MCF 10A (cell line): ENCODE measurements at regions not wholly inside any gene's neighbourhood (a gene's known extent, or its start where the extent isn't known, plus 50 kb on each side); places are given as distances from the start of the nearest gene placed in this dataset.

Experiments
- BruUV-seq: library from RNA; stranded (reverse); fragments of 400-500 nt; replicated peaks from 2 replicates; lab custom pipeline; 2021; lab: Mats Ljungman, UMichigan
- CTCF ChIA-PET: fragments of 300-600 bp; sonication (Branson Sonifier 250); formaldehyde crosslinking; extraction: SDS; loops from one replicate; lab custom pipeline; 2021; ENCODE audit warnings: antibody characterized with exemption, inconsistent platforms; lab: Yijun Ruan, JAX
- POLR2A ChIA-PET: fragments of 300-600, 350-650 bp; sonication (Branson Sonifier 250); formaldehyde crosslinking; extraction: SDS; loops from one replicate; lab custom pipeline; 2020; ENCODE audit warnings: antibody characterized with exemption, inconsistent platforms; lab: Yijun Ruan, JAX
- DNase-seq: peaks from one replicate; pipeline ENCODE4 v3.0.0-alpha.2; 2018; ENCODE audit not compliant: unreplicated experiment
- H3K27ac Mint-ChIP-seq: one replicate; pipeline ENCODE4 v1.8.0; 2022; ENCODE audit warnings: mild to moderate bottlenecking, low read depth, mixed read lengths; ENCODE audit not compliant: unreplicated experiment
- H3K27me3 Mint-ChIP-seq: one replicate; pipeline ENCODE4 v1.8.0; 2022; ENCODE audit warnings: mixed read lengths; ENCODE audit not compliant: insufficient read depth, unreplicated experiment
- H3K36me3 Mint-ChIP-seq: one replicate; pipeline ENCODE4 v1.8.0; 2022; ENCODE audit warnings: mild to moderate bottlenecking, moderate library complexity, mixed read lengths; ENCODE audit not compliant: insufficient read depth, unreplicated experiment
- H3K4me1 Mint-ChIP-seq: one replicate; pipeline ENCODE4 v1.8.0; 2022; ENCODE audit warnings: mixed read lengths; ENCODE audit not compliant: insufficient read depth, unreplicated experiment
- H3K4me3 Mint-ChIP-seq: one replicate; pipeline ENCODE4 v1.8.0; 2022; ENCODE audit warnings: mild to moderate bottlenecking, moderate library complexity, mixed read lengths; ENCODE audit not compliant: unreplicated experiment
- H3K9me3 Mint-ChIP-seq: one replicate; pipeline ENCODE4 v1.8.0; 2022; ENCODE audit warnings: mixed read lengths; ENCODE audit not compliant: unreplicated experiment
- intact Hi-C: fragments of 100-400 bp; cut with micrococcal nuclease; formaldehyde crosslinking; loops from 2 replicates; pipeline ENCODE4 v1.14.1; 2022
- TF ChIP-seq, protein P1 (sequence below): fragments of 200-600 bp; IDR thresholded peaks from one replicate; pipeline ENCODE4 v1.8.0; 2022; ENCODE audit warnings: antibody characterized with exemption, mild to moderate bottlenecking; ENCODE audit not compliant: unreplicated experiment

- Mint-ChIP-seq H3K27me3 (no peaks in the 10 kb centered on the region), H3K27ac (no peak overlapping the region), H3K36me3 (no peaks in the 10 kb centered on the region), H3K9me3 (peaks cover 7% of the 10 kb centered on the region), H3K4me3 (no peak overlapping the region), H3K4me1 (no peaks in the 10 kb centered on the region)
- CTCF ChIA-PET: no interaction called here
- POLR2A ChIA-PET: no interaction called here
- DNase-seq: peak; percentile 5
- intact Hi-C loops: no loop called here
- TF ChIP-seq, protein P1, sequence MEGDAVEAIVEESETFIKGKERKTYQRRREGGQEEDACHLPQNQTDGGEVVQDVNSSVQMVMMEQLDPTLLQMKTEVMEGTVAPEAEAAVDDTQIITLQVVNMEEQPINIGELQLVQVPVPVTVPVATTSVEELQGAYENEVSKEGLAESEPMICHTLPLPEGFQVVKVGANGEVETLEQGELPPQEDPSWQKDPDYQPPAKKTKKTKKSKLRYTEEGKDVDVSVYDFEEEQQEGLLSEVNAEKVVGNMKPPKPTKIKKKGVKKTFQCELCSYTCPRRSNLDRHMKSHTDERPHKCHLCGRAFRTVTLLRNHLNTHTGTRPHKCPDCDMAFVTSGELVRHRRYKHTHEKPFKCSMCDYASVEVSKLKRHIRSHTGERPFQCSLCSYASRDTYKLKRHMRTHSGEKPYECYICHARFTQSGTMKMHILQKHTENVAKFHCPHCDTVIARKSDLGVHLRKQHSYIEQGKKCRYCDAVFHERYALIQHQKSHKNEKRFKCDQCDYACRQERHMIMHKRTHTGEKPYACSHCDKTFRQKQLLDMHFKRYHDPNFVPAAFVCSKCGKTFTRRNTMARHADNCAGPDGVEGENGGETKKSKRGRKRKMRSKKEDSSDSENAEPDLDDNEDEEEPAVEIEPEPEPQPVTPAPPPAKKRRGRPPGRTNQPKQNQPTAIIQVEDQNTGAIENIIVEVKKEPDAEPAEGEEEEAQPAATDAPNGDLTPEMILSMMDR: no peak
- no TSS peak for BruUV-seq
Observed at GRCh38 chr5:4097199-4097598, 501.6 kb downstream of the IRX1 start.

DNA sequence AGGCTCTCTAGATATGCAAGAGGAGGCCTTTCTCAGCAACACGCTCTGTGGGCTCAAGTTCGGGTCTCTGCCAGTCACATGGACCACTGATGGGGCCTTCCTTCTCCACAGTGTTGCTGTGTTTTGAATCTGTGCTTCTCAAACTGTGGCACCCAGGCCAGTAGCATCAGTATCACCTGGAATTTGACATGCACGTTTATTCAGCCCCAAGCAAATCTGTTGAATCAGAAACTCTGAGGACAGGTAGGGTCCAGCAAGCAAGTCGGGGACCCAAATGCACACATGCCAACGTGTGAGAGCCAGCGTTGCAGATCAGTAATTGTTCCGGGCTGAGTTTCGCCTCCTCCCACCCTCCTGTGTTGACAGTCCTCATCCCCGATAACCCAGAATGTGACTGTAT is 502.6 kb downstream of the IRX1 start:
- Mint-ChIP-seq H3K36me3 (no peaks in the 10 kb centered on the region), H3K9me3 (peaks cover 7% of the 10 kb centered on the region), H3K4me3 (no peak overlapping the region), H3K27ac (no peak overlapping the region), H3K4me1 (no peaks in the 10 kb centered on the region), H3K27me3 (no peaks in the 10 kb centered on the region)
- no TSS peak for BruUV-seq
- DNase-seq: no peak
- TF ChIP-seq, protein P1: no peak
- intact Hi-C loops: no loop called here
- ChIA-PET POLR2A (no interaction called here), CTCF (no interaction called here)

DNA sequence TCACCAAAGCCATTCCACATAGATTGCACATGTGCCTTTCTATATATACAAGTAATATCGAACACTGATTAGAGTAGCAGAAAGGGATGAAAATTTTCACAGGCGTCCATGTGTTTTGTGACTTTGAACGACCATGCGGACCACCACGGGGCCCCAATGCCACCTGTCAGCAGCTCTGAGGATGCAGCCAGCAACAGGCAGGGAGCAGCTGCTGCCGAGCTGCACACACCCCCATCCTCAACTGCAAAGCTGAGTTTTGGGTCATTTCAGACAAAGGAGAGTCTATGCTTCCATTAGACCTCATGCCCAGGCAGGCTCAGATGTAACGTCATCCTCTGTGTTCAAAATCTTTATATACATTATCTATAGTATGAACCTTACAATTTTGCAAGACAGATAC is 503.8 kb downstream of the IRX1 start:
- Mint-ChIP-seq H3K4me3 (no peak overlapping the region), H3K27ac (no peak overlapping the region), H3K36me3 (no peaks in the 10 kb centered on the region), H3K9me3 (peaks cover 7% of the 10 kb centered on the region), H3K4me1 (no peaks in the 10 kb centered on the region), H3K27me3 (no peaks in the 10 kb centered on the region)
- POLR2A ChIA-PET: no interaction called here
- CTCF ChIA-PET: no interaction called here
- BruUV-seq: no TSS peak
- TF ChIP-seq, protein P1: no peak
- intact Hi-C loops: no loop called here
- no peak for DNase-seq

- no peak for DNase-seq
- TF ChIP-seq, protein P1: no peak
- Mint-ChIP-seq H3K36me3 (no peaks in the 10 kb centered on the region), H3K9me3 (peaks cover 6% of the 10 kb centered on the region), H3K4me3 (no peak overlapping the region), H3K4me1 (no peaks in the 10 kb centered on the region), H3K27me3 (no peaks in the 10 kb centered on the region), H3K27ac (no peak overlapping the region)
- ChIA-PET POLR2A (no interaction called here), CTCF (no interaction called here)
- intact Hi-C loops: no loop called here
- BruUV-seq: no TSS peak
Observed at GRCh38 chr5:4100739-4101138, 505.1 kb downstream of the IRX1 start.
